ENCODE measurements at regions not wholly inside any gene's neighbourhood (a gene's known extent, or its start where the extent isn't known, plus 50 kb on each side); places are given as distances from the start of the nearest gene placed in this dataset.

GRCh38 chr5:24735284-24735683, 90.5 kb upstream of the CDH10 start:
- Histone ChIP-seq H4K91ac (replicated peaks; ENCODE audit: insufficient read length, low read length) (no peak overlapping the region), H3K9me3 (ENCODE audit: insufficient read depth in 2 of 2, low read depth in 1 of 2, low read length in 1 of 2) (no peaks in the 10 kb centered on the region), H3K79me1 (ENCODE audit: low read depth, low read length) (no peaks in the 10 kb centered on the region), H3K4me1 (replicated peaks in 1 of 4; ENCODE audit: control insufficient read depth in 3 of 4, insufficient read depth in 4 of 4, low read length in 3 of 4) (no peaks in the 10 kb centered on the region), H2AFZ (ENCODE audit: low read length) (no peak overlapping the region; the same call in 1 of the 2 replicates), H4K8ac (ENCODE audit: extremely low read depth, insufficient read depth, low read length) (no peak overlapping the region), H3K18ac (ENCODE audit: extremely low read depth, low read length) (no peak overlapping the region), H2BK12ac (ENCODE audit: low read depth, low read length) (no peak overlapping the region), H3K4me3 (ENCODE audit: extremely low read depth in 1 of 4, insufficient read depth in 2 of 4, low read depth in 3 of 4, low read length in 4 of 4) (no peak overlapping the region), H3K4ac (replicated peaks; ENCODE audit: insufficient read length, low read depth, low read length) (no peak overlapping the region), H3K9ac (replicated peaks in 1 of 4; ENCODE audit: extremely low read depth in 1 of 4, low read depth in 3 of 4, low read length in 3 of 4) (no peak overlapping the region), H4K5ac (ENCODE audit: insufficient read length, low read depth, low read length) (no peak overlapping the region), H3K36me3 (ENCODE audit: control insufficient read depth in 2 of 4, insufficient read depth in 4 of 4, low read length in 3 of 4) (no peaks in the 10 kb centered on the region), H3K56ac (replicated peaks; ENCODE audit: insufficient read length, low read depth, low read length) (no peak overlapping the region), H2AK5ac (ENCODE audit: low read depth, low read length) (no peak overlapping the region), H3K79me2 (ENCODE audit: control insufficient read depth in 1 of 2, insufficient read depth in 2 of 2, low read length in 2 of 2) (no peaks in the 10 kb centered on the region), H3K4me2 (ENCODE audit: insufficient read depth in 1 of 2, low read depth in 2 of 2, low read length in 2 of 2) (no peak overlapping the region), H3K23ac (ENCODE audit: insufficient read length) (no peak overlapping the region), H3K23me2 (ENCODE audit: low read depth, low read length) (no peaks in the 10 kb centered on the region; the same call in 1 of the 2 replicates), H2BK15ac (ENCODE audit: low read length) (no peak overlapping the region), H4K20me1 (replicated peaks in 1 of 2; ENCODE audit: control insufficient read depth in 1 of 2, insufficient read depth in 2 of 2, low read length in 2 of 2) (no peaks in the 10 kb centered on the region), H3K27ac (ENCODE audit: low read depth, low read length) (no peak overlapping the region), H3K27me3 (replicated peaks in 1 of 4; ENCODE audit: control insufficient read depth in 3 of 4, extremely low read depth in 1 of 4, insufficient read depth in 3 of 4, low read length in 3 of 4) (no peaks in the 10 kb centered on the region), H3K14ac (ENCODE audit: insufficient read length) (no peak overlapping the region), H2BK5ac (ENCODE audit: low read depth, low read length) (no peak overlapping the region), H2BK120ac (replicated peaks; ENCODE audit: low read depth, low read length) (no peak overlapping the region), H2BK20ac (ENCODE audit: low read length) (no peak overlapping the region)
- WGBS, 2 experiments (ENCODE audit: extremely low coverage in 1 of 2, insufficient coverage in 1 of 2, insufficient read length in 1 of 2, insufficient replicate concordance in 2 of 2, low coverage in 1 of 2, low lambda C conversion rate in 2 of 2, missing lambda C conversion rate in 1 of 2), result 93% methylated on average over 7 of the region's 7 CpGs; no CpG with 5 or more reads in 1 of the 2 experiments
- ChIA-PET CTCF (ENCODE audit: partially characterized antibody) (interaction anchor here (1.1 kb wide), 1 partner anchor 12 kb away, joined by 3 read pairs; no protein-coding TSS in a partner anchor), POLR2A (ENCODE audit: partially characterized antibody) (no interaction called here)
- TF ChIP-seq RBBP5 (IDR thresholded peaks at IDR 0.05; ENCODE audit: borderline replicate concordance, low read depth, low read length) (no peak), RFX5 (IDR thresholded peaks at IDR 0.05; ENCODE audit: borderline replicate concordance, low read depth, low read length) (no peak), SP1 (IDR thresholded peaks at IDR 0.05; ENCODE audit: low read depth, low read length) (no peak)
- DNase-seq (ENCODE audit: low read depth in 1 of 2, low spot score in 2 of 2) (no peak), FAIRE-seq (no peak)

All from H1 (cell line).